HT1080 (cell line): ENCODE measurements at regions not wholly inside any gene's neighbourhood (a gene's known extent, or its start where the extent isn't known, plus 50 kb on each side); places are given as distances from the start of the nearest gene placed in this dataset.
"Not testable (repeated sequence)": the region's sequence is repeated elsewhere in the genome, so short reads cannot be mapped to it uniquely, and the experiment has no call there.

ENCODE experiments used
- DNase-seq: peaks from one replicate; pipeline ENCODE4 v3.0.0-alpha.2; 2015; ENCODE audit warnings: low read depth

- no peak for DNase-seq
Observed at GRCh38 chr7:25584112-25584938, 356.0 kb upstream of the NPVF start.

GRCh38 chr7:25586513-25586912 lies 358.2 kb upstream of the NPVF start:
- DNase-seq: no peak

GRCh38 chr7:25594122-25594521 lies 365.8 kb upstream of the NPVF start:
- no peak for DNase-seq

DNA sequence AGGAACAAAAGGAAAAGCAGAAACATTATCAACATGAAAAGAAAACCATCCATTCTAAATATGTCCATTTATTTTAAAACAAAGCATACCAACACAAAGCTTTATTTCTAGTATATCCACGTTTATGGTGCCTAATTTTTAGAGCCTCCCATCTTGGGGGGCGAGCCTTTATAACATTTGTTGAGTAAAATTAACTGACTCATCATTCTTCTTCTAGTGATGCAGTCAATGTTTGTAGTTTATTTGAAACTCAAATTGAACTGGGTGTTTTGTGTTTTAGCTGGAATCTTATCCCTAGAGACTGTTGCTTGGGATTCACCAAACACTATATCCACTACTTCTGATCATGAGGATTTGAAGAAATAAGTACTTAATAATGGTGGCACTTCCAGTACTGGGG lies 366.4 kb upstream of the NPVF start:
- no peak for DNase-seq

DNA sequence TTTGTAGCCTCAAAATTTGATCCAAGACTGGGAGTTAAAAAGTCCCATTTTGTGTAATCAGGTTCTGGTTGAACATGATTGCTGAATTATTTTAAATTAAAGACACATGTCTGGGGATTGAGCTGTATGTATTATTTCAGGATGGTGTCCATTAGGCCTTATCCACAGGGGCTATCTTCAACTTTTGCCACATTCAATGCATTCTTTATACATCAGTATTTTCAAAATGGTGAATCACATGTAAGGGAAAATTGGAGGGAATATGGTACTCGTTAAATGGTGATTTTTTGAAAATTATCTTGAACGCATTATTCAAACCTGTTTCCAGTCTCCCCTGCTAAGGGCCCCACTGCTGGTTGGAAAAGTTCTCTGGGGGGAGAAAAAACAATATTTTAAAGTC lies 367.7 kb upstream of the NPVF start:
- no peak for DNase-seq

GRCh38 chr7:25596443-25596842 lies 368.2 kb upstream of the NPVF start:
- no peak for DNase-seq

DNA sequence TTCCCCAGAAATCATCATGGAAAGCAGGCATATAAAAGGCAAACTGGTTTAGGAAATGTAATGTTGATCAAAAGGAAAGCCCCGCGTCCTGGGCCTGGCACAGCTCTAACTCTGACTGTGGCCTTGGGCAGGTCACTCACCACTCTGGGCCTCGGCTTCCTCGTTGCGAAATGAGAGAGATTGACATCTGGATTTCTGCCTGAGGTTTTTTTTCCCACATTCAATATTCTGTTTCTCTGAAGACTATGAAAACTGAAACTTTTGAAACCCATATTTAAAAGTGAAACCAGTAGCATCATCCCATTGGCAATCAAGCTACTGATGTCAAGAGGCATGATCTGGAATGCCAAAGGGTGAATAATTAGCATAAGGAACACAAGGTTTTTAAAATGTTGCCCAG lies 369.7 kb upstream of the NPVF start:
- DNase-seq: no peak

GRCh38 chr7:25598765-25599164 lies 370.5 kb upstream of the NPVF start:
- DNase-seq: no peak

GRCh38 chr7:25600262-25600920 lies 372.1 kb upstream of the NPVF start:
- DNase-seq: no peak

DNA sequence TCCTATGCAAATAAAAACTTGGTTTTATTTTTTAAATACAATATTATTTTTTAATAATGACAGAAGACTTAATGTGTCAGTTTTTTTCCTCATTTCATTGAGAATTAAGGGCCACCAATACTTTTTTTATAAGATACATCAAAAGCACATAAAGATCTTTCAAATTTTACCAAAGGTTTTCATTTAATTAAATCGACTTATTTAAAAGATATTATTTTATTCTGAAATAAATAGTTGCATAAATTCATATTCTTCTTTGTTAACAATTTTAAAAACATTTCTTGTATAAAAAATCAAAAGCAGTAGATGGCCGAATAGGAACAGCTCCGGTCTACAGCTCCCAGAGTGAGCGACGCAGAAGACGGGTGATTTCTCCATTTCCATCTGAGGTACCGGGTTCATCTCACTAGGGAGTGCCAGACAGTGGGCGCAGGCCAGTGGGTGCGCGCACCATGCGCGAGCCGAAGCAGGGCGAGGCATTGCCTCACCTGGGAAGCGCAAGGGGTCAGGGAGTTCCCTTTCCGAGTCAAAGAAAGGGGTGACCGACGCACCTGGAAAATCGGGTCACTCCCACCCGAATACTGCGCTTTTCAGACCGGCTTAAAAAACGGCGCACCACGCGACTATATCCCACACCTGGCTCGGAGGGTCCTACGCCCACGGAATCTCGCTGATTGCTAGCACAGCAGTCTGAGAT lies 374.6 kb upstream of the NPVF start:
- DNase-seq: not testable (repeated sequence)

- not testable (repeated sequence) for DNase-seq
Observed at GRCh38 chr7:25603427-25603740, 375.1 kb upstream of the NPVF start.

GRCh38 chr7:25611196-25611595 lies 382.9 kb upstream of the NPVF start:
- no peak for DNase-seq

GRCh38 chr7:25613912-25614311 lies 385.6 kb upstream of the NPVF start:
- DNase-seq: no peak

GRCh38 chr7:25614415-25614814 lies 386.1 kb upstream of the NPVF start:
- DNase-seq: no peak

- DNase-seq: no peak
Observed at GRCh38 chr7:25615003-25615402, 386.7 kb upstream of the NPVF start.

GRCh38 chr7:25615593-25615992 lies 387.3 kb upstream of the NPVF start:
- DNase-seq: peak; percentile 2

GRCh38 chr7:25617214-25617613 lies 388.9 kb upstream of the NPVF start:
- DNase-seq: no peak

GRCh38 chr7:25617673-25618072 lies 389.4 kb upstream of the NPVF start:
- no peak for DNase-seq

GRCh38 chr7:25619381-25619780 lies 391.1 kb upstream of the NPVF start:
- no peak for DNase-seq

GRCh38 chr7:25619963-25620799 lies 391.9 kb upstream of the NPVF start:
- DNase-seq: no peak

DNA sequence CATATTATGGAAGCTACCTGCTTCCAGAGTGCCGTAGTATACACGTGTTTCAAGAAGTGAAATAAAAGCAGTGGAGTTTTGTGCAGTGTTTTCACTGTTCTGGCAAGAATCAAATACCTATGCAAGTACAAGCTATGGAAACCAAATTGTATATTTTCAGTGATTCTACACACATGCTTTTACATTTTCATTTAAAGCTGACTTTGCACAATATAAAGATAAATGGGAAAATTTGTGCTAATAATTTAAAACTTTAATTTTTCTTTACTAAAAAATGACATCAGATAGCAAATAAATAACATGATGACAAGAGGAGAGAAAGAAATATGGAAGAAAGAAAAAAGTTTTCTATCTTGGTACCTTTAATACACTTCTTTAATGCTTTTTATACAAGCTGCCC lies 393.7 kb upstream of the NPVF start:
- DNase-seq: no peak

GRCh38 chr7:25622695-25623094 lies 394.4 kb upstream of the NPVF start:
- no peak for DNase-seq
